ENCODE measurements at regions not wholly inside any gene's neighbourhood (a gene's known extent, or its start where the extent isn't known, plus 50 kb on each side); places are given as distances from the start of the nearest gene placed in this dataset.
"Not testable (repeated sequence)": the region's sequence is repeated elsewhere in the genome, so short reads cannot be mapped to it uniquely, and the experiment has no call there.

GRCh38 chr3:177459401-177459800, 262.1 kb upstream of the TBL1XR1 start:
- Mint-ChIP-seq H3K9me3 (peaks cover 3% of the 10 kb centered on the region), H3K27me3 (no peaks in the 10 kb centered on the region), H3K36me3 (ENCODE audit: low read depth) (no peaks in the 10 kb centered on the region), H3K4me1 (no peaks in the 10 kb centered on the region), H3K27ac (no peak overlapping the region), H3K4me3 (no peak overlapping the region)
- DNase-seq, result no peak
- no peak for ATAC-seq

DNA sequence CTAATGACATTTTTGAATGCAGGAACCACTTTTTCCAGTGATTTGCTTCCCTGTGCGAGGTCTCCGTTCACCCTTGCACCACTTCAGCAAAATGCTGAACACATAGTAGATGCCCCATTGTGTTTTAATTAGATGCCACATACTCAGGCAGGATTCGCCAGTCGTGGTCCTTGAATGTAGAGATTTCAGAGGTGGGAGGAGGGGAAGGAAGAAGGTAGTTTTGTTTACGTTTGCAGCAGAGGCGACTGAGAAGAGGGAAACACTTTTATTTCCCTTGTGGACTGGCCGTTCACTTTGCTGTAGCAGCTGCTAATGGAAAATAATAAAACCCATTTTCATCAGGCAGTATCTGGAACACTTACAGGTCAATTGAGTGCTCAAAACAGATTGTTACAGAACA, 262.8 kb upstream of the TBL1XR1 start:
- peaks cover 3% of the 10 kb centered on the region for H3K9me3 Mint-ChIP-seq
- no peak overlapping the region for H3K4me3 Mint-ChIP-seq
- DNase-seq (no peak), ATAC-seq (no peak)
- no peaks in the 10 kb centered on the region for H3K27me3 Mint-ChIP-seq
- H3K36me3 Mint-ChIP-seq (ENCODE audit: low read depth), result no peaks in the 10 kb centered on the region
- no peak overlapping the region for H3K27ac Mint-ChIP-seq
- no peaks in the 10 kb centered on the region for H3K4me1 Mint-ChIP-seq

GRCh38 chr3:177461765-177462164, 264.5 kb upstream of the TBL1XR1 start:
- no peak for ATAC-seq
- Mint-ChIP-seq H3K27ac (no peak overlapping the region), H3K27me3 (no peaks in the 10 kb centered on the region), H3K4me1 (no peaks in the 10 kb centered on the region), H3K36me3 (ENCODE audit: low read depth) (no peaks in the 10 kb centered on the region), H3K9me3 (no peaks in the 10 kb centered on the region), H3K4me3 (no peak overlapping the region)
- no peak for DNase-seq

DNA sequence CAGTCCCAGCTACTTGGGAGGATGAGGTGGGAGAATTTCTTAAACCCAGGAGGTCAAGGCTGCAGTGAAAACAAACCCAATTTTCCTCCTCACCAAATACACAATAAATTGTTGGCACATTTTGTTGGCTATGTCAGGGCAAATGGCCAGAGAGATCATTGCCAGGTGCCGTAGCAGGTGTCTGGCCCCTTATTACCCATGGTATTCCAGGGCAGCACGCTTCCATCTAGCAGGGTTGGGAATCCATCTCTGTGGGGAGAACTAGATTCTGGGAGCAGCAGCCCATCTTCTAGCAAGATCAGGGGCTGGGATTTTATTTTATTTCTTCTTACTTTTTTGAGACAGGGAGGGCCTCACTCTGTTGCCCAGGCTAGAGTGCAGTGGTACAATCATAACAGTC, 266.1 kb upstream of the TBL1XR1 start:
- H3K4me1 Mint-ChIP-seq; H3K27ac Mint-ChIP-seq; H3K36me3 Mint-ChIP-seq (ENCODE audit: low read depth); DNase-seq; H3K9me3 Mint-ChIP-seq; H3K4me3 Mint-ChIP-seq; ATAC-seq; H3K27me3 Mint-ChIP-seq: not testable (repeated sequence)

- H3K4me1 Mint-ChIP-seq, result no peaks in the 10 kb centered on the region
- no peaks in the 10 kb centered on the region for H3K9me3 Mint-ChIP-seq
- no peak overlapping the region for H3K4me3 Mint-ChIP-seq
- no peaks in the 10 kb centered on the region for H3K27me3 Mint-ChIP-seq
- H3K27ac Mint-ChIP-seq, result no peak overlapping the region
- DNase-seq, result no peak
- H3K36me3 Mint-ChIP-seq (ENCODE audit: low read depth), result no peaks in the 10 kb centered on the region
- ATAC-seq, result no peak
These were observed 266.6 kb upstream of the TBL1XR1 start for GRCh38 chr3:177463863-177464262.

GRCh38 chr3:177464392-177465256, 267.3 kb upstream of the TBL1XR1 start:
- no peaks in the 10 kb centered on the region for H3K9me3 Mint-ChIP-seq
- no peaks in the 10 kb centered on the region for H3K4me1 Mint-ChIP-seq
- DNase-seq (no peak), ATAC-seq (no peak)
- H3K27ac Mint-ChIP-seq, result no peak overlapping the region
- no peak overlapping the region for H3K4me3 Mint-ChIP-seq
- no peaks in the 10 kb centered on the region for H3K36me3 Mint-ChIP-seq (ENCODE audit: low read depth)
- no peaks in the 10 kb centered on the region for H3K27me3 Mint-ChIP-seq

DNA sequence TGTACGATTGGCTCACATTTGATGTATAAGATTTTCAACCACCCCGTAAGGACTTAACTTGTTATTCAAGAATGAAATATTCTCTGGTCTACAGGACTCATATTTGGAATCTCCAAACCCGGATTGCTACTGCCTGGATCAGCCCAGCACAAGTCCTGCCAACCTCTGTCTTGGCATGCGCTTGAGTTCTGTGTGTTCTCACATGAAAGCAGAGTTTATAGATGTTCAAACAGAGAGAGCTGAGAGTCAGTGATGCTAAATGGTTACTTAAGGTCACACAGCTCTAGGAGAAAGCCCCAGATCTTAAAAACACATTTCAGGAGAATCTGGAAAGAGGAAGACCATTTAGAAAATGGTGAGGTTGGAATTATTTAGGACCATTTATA, 268.0 kb upstream of the TBL1XR1 start:
- DNase-seq (no peak), ATAC-seq (no peak)
- Mint-ChIP-seq H3K4me3 (no peak overlapping the region), H3K27me3 (no peaks in the 10 kb centered on the region), H3K27ac (no peak overlapping the region), H3K9me3 (no peaks in the 10 kb centered on the region), H3K4me1 (no peaks in the 10 kb centered on the region), H3K36me3 (ENCODE audit: low read depth) (no peaks in the 10 kb centered on the region)

- H3K9me3 Mint-ChIP-seq, result no peaks in the 10 kb centered on the region
- H3K4me3 Mint-ChIP-seq, result no peak overlapping the region
- no peaks in the 10 kb centered on the region for H3K4me1 Mint-ChIP-seq
- H3K27me3 Mint-ChIP-seq, result no peaks in the 10 kb centered on the region
- no peak overlapping the region for H3K27ac Mint-ChIP-seq
- no peak for ATAC-seq
- H3K36me3 Mint-ChIP-seq (ENCODE audit: low read depth), result no peaks in the 10 kb centered on the region
- no peak for DNase-seq
These were observed 268.8 kb upstream of the TBL1XR1 start for GRCh38 chr3:177466074-177466473.

DNA sequence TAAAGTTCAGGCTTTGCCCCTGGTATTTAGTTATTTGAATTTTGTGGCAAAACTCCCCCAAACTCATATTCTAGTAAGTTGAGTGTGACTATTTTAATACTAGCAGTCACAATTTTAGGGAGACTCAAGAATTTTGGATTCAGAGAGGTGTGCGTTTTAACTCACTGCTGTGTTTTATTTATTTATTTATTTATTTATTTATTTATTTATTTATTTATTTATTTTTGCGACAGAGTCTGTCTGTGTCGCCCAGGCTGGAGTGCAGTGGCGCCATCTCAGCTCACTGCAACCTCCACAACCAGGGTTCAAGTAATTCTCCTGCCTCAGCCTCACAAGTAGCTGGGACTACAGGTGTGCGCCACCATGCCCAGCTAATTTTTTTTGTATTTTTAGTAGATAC, 269.3 kb upstream of the TBL1XR1 start:
- not testable (repeated sequence) for H3K36me3 Mint-ChIP-seq (ENCODE audit: low read depth); H3K9me3 Mint-ChIP-seq; DNase-seq; H3K27me3 Mint-ChIP-seq; H3K4me3 Mint-ChIP-seq; H3K4me1 Mint-ChIP-seq; H3K27ac Mint-ChIP-seq; ATAC-seq

DNA sequence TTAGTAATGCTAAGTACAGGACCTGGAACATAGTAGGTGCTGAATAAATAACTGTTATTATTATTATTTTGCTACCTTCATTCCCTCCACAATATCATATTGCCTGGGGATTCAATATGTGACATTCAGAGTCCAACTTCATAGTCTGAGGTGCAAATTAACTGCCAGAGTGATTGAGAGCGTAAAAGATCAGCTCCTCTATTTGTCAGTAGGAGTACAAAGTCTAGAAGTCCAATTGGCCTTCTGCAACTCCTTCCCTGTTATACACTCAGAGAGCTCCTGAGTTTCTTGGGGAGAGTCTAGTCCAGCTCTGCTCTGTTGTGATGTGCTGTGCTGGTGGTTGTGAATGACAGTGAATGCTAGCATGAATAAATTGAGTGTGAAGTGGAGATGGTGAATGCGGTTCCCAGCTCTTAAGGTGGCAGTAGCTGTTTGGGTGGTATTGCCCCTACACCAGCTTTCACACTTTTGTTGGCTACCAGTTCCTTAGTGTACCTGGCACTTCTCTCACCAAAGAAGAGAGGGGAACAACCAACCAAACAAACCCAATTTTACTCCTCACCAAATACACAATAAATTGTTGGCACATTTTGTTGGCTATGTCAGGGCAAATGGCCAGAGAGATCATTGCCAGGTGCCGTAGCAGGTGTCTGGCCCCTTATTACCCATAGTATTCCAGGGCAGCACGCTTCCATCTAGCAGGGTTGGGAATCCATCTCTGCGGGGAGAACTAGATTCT, 270.1 kb upstream of the TBL1XR1 start:
- Mint-ChIP-seq H3K27me3 (no peaks in the 10 kb centered on the region), H3K27ac (no peak overlapping the region)

GRCh38 chr3:177468331-177468730, 271.0 kb upstream of the TBL1XR1 start:
- Mint-ChIP-seq H3K36me3 (ENCODE audit: low read depth) (no peaks in the 10 kb centered on the region), H3K4me1 (no peaks in the 10 kb centered on the region), H3K9me3 (no peaks in the 10 kb centered on the region), H3K27ac (no peak overlapping the region), H3K4me3 (no peak overlapping the region), H3K27me3 (no peaks in the 10 kb centered on the region)
- ATAC-seq (no peak), DNase-seq (no peak)

More for the DNA sequence above, 270.1 kb upstream of the TBL1XR1 start:
- no peaks in the 10 kb centered on the region for H3K4me1 Mint-ChIP-seq
- ATAC-seq (no peak), DNase-seq (no peak)
- H3K4me3 Mint-ChIP-seq, result no peak overlapping the region
- H3K36me3 Mint-ChIP-seq (ENCODE audit: low read depth), result no peaks in the 10 kb centered on the region
- H3K9me3 Mint-ChIP-seq, result no peaks in the 10 kb centered on the region

DNA sequence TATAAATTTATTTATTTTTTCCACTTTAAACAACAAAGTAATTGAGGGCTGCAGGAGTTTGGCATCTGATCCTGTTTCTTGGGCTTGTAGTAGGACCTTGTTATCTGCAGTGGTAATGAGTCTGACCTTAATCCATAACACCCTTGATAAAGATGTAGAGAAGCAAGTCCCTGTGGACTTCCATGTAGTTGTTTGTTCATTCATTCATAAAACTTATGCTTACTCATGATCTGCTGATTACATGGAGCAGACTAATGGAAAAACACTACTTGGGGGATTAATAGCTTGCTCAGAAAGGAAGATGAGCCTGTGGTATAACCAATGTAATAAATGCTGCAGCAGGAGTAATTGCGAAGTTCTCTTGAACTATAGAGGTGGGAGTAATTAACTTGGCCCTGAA, 271.5 kb upstream of the TBL1XR1 start:
- DNase-seq (no peak), ATAC-seq (no peak)
- Mint-ChIP-seq H3K4me3 (no peak overlapping the region), H3K9me3 (no peaks in the 10 kb centered on the region), H3K27me3 (no peaks in the 10 kb centered on the region), H3K4me1 (no peaks in the 10 kb centered on the region), H3K27ac (no peak overlapping the region), H3K36me3 (ENCODE audit: low read depth) (no peaks in the 10 kb centered on the region)

DNA sequence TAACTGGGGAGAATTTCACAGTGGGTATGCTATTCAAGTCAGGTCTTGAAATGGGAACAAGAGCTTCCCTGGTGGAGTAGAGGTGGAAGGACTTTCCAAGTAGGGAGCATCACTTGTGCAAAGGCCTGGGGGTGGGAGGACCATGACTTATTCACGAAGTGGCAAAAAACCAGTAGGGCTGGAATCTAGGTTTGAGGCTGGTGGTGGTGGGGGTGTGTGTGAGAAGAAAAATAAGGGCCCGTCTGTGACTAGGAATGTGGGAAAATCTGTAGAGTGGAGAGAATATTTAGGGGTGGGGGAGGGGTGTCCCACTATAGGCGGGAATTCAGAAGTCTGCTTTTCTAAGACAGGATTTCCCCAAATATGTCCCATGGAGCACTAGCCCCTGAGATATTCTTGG, 271.9 kb upstream of the TBL1XR1 start:
- ATAC-seq (no peak), DNase-seq (no peak)
- Mint-ChIP-seq H3K36me3 (ENCODE audit: low read depth) (no peaks in the 10 kb centered on the region), H3K27me3 (no peaks in the 10 kb centered on the region), H3K9me3 (no peaks in the 10 kb centered on the region), H3K27ac (no peak overlapping the region), H3K4me1 (no peaks in the 10 kb centered on the region), H3K4me3 (no peak overlapping the region)

- H3K27ac Mint-ChIP-seq, result no peak overlapping the region
- no peak overlapping the region for H3K4me3 Mint-ChIP-seq
These were observed 273.1 kb upstream of the TBL1XR1 start for GRCh38 chr3:177470197-177470941.

More at GRCh38 chr3:177470197-177470941, 273.1 kb upstream of the TBL1XR1 start:
- ATAC-seq (no peak), DNase-seq (no peak)
- H3K27me3 Mint-ChIP-seq, result no peaks in the 10 kb centered on the region
- no peaks in the 10 kb centered on the region for H3K9me3 Mint-ChIP-seq
- no peaks in the 10 kb centered on the region for H3K36me3 Mint-ChIP-seq (ENCODE audit: low read depth)
- H3K4me1 Mint-ChIP-seq, result no peaks in the 10 kb centered on the region

Measured in activated naive CD8-positive, alpha-beta T cell treated with anti-CD3 and anti-CD28 coated beads, Interleukin-2, amount 50 U/mL, for 24 hours (primary cell).